PFSK-1 (cell line): ENCODE measurements at regions not wholly inside any gene's neighbourhood (a gene's known extent, or its start where the extent isn't known, plus 50 kb on each side); places are given as distances from the start of the nearest gene placed in this dataset.

Source experiments
- FOXP2 ChIP-seq: optimal IDR thresholded peaks from 2 replicates; pipeline ENCODE3; 2011; ENCODE audit warnings: borderline replicate concordance, control low read depth, inconsistent platforms; ENCODE audit not compliant: insufficient read depth; ENCODE audit errors: extremely low read length, extremely low read depth
- POLR2AphosphoS5 ChIP-seq: IDR thresholded peaks from 2 replicates; pipeline ENCODE4 v1.6.1; 2012; ENCODE audit warnings: low read depth, mild to moderate bottlenecking, control low read depth, low read length, moderate library complexity
- SIN3A ChIP-seq: IDR thresholded peaks from 2 replicates; pipeline ENCODE4 v1.6.1; 2012; ENCODE audit warnings: mild to moderate bottlenecking, low read length, moderate library complexity, borderline replicate concordance; ENCODE audit not compliant: insufficient read depth
- TAF1 ChIP-seq: IDR thresholded peaks from 2 replicates; pipeline ENCODE4 v1.6.1; 2012; ENCODE audit warnings: low read length, control low read depth, borderline replicate concordance; ENCODE audit not compliant: insufficient read depth
- TF ChIP-seq, protein P1 (sequence below), 2 experiments: IDR thresholded peaks; 2 replicates each; pipeline versions ENCODE4 v1.6.1 to v1.8.0; 2011 to 2012; ENCODE audit warnings: low read depth in 2 of 2, low read length in 2 of 2, control low read depth in 1 of 2, inconsistent platforms in 1 of 2, mild to moderate bottlenecking in 1 of 2, moderate library complexity in 1 of 2; ENCODE audit not compliant: insufficient read depth in 1 of 2

DNA sequence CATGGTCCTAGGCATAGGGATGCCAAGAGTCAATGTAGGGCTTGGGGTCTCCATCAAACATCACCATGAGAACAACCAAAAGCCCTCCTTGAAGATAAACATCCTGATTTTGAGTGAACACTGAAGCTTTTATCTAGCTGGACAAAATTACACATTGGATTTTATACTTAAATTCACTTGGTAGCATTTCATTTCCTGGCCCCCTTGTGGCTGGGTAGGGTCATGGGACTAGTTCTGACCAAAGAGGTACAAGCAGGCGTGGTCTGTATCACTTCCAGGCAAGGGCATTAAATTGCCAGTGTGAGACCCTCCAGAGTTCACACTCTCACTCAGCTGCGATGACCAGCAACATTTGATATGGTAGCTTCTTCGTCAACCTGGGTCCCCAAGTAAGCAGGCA lies 320.3 kb downstream of the ACTL7B start:
- TF ChIP-seq TAF1 (no peak), FOXP2 (no peak), POLR2AphosphoS5 (no peak), SIN3A (no peak)
- TF ChIP-seq, protein P1, sequence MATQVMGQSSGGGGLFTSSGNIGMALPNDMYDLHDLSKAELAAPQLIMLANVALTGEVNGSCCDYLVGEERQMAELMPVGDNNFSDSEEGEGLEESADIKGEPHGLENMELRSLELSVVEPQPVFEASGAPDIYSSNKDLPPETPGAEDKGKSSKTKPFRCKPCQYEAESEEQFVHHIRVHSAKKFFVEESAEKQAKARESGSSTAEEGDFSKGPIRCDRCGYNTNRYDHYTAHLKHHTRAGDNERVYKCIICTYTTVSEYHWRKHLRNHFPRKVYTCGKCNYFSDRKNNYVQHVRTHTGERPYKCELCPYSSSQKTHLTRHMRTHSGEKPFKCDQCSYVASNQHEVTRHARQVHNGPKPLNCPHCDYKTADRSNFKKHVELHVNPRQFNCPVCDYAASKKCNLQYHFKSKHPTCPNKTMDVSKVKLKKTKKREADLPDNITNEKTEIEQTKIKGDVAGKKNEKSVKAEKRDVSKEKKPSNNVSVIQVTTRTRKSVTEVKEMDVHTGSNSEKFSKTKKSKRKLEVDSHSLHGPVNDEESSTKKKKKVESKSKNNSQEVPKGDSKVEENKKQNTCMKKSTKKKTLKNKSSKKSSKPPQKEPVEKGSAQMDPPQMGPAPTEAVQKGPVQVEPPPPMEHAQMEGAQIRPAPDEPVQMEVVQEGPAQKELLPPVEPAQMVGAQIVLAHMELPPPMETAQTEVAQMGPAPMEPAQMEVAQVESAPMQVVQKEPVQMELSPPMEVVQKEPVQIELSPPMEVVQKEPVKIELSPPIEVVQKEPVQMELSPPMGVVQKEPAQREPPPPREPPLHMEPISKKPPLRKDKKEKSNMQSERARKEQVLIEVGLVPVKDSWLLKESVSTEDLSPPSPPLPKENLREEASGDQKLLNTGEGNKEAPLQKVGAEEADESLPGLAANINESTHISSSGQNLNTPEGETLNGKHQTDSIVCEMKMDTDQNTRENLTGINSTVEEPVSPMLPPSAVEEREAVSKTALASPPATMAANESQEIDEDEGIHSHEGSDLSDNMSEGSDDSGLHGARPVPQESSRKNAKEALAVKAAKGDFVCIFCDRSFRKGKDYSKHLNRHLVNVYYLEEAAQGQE (IDR thresholded peaks at IDR 0.05; ENCODE audit: insufficient read depth in 1 of 2, low read depth in 2 of 2, low read length in 2 of 2) = no peak

DNA sequence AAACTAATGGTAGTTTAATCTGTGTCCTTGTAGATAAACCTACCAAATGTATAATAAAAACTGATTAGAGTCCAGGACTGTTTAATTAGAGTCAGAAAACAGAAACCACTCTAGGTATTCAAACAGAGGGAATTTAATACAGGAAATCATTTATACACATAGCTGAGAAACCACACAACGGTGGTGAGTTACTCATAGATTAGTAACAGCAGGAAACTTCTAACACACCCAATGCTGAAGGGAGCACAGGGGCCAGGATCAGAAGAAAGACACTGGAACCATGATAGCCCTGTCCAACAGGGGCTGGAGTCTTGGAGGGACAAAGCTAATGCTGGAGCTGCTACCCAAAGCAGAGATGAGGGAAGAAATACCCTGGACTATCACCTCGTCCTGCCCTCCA lies 321.0 kb downstream of the ACTL7B start:
- TF ChIP-seq, protein P1 (IDR thresholded peaks at IDR 0.05; ENCODE audit: insufficient read depth in 1 of 2, low read depth in 2 of 2, low read length in 2 of 2) = no peak

DNA sequence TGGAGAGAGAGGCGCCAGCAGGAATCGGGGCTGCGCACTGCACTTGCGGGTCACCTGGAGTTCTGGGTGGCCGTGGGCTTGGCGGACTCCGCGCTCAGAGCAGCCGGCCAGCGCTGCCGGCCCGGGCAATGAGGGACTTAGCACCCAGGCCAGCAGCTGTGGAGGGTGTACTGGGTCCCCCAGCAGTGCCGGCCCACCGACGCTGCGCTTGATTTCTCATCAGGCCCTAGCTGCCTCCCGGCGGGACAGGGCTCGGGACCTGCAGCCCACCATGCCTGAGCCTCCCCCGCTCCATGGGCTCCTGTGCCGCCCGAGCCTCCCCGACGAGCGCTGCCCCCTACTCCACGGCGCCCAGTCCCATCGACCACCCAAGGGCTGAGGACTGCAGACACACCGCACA lies 325.6 kb downstream of the ACTL7B start:
- TF ChIP-seq SIN3A = no peak
- TF ChIP-seq, protein P1 (IDR thresholded peaks at IDR 0.05; ENCODE audit: insufficient read depth in 1 of 2, low read depth in 2 of 2, low read length in 2 of 2) = no peak
- TF ChIP-seq TAF1 = no peak
- TF ChIP-seq FOXP2 = no peak
- TF ChIP-seq POLR2AphosphoS5 = no peak

- TF ChIP-seq, protein P1 (IDR thresholded peaks at IDR 0.05; ENCODE audit: insufficient read depth in 1 of 2, low read depth in 2 of 2, low read length in 2 of 2) = no peak
- no peak for TF ChIP-seq POLR2AphosphoS5
These were observed 327.6 kb downstream of the ACTL7B start for GRCh38 chr9:108528231-108528630.

DNA sequence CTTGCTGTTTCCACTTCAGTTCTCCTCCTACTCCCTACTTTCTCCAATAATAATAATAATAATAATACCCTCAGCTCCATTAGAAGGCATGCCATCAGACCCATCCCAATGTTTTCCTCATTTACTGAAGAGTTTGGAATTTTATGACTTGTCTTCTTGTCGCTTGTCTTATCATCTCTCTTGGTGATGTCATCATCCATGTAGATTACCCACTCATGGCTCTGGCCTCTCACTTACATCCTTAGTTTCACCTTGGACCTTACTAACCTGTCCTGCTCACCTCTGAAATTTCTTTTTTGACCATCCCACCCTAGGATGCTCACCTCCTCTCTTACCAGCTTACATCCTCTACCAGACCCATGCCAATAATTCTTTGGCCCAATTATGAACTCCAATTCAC lies 329.3 kb downstream of the ACTL7B start:
- TF ChIP-seq FOXP2 (no peak), TAF1 (no peak), POLR2AphosphoS5 (no peak), SIN3A (no peak)
- TF ChIP-seq, protein P1 (IDR thresholded peaks at IDR 0.05; ENCODE audit: insufficient read depth in 1 of 2, low read depth in 2 of 2, low read length in 2 of 2) = no peak
